ENCODE measurements at regions not wholly inside any gene's neighbourhood (a gene's known extent, or its start where the extent isn't known, plus 50 kb on each side); places are given as distances from the start of the nearest gene placed in this dataset.
"Not testable (repeated sequence)": the region's sequence is repeated elsewhere in the genome, so short reads cannot be mapped to it uniquely, and the experiment has no call there.

DNA sequence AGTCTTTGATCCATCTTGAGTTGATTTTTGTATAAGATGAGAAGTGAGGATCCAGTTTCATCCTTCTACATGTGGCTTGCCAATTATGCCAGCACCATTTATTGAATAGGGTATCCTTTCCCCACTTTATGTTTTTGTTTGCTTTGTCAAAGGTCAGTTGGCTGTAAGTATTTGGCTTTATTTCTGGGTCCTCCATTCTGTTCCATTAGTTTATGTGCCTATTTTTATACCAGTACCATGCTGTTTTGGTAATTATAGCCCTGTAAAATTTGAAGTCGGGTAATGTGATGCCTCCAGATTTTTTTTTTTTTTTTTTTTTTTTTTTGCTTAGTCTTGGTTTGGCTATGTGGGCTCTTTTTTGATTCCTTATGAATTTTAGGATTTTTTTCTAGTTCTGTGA is 203.0 kb upstream of the IRX5 start:
- not testable (repeated sequence) for DNase-seq (ENCODE audit: low read depth)

DNA sequence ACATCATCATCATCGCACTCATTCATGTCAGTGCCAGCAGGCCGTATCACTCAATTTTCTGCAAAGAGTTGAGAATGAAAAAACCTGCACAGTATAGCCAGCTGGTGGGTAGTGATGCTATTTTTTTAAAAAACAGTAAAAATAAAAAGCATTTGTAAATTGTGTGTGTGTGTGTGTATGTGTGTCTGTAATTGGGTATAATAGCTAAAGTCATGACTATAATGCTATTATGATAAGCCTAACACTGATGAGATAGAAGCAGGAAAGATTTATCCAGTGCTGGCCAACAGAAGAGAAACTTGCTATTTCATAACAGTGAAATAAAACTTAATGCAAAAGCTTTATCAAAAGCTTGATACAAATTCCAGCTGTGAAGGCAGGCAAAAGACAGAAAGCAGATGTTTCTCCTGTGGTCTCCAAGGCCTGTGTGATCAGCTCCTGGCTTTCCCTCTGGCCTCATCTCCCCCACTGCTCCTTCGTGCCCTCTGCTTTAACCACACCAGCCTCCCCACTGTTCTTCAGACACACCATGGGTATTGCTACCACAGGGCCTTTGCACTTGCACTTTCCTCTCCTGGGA is 206.2 kb upstream of the IRX5 start:
- DNase-seq (ENCODE audit: low read depth), result no peak

DNA sequence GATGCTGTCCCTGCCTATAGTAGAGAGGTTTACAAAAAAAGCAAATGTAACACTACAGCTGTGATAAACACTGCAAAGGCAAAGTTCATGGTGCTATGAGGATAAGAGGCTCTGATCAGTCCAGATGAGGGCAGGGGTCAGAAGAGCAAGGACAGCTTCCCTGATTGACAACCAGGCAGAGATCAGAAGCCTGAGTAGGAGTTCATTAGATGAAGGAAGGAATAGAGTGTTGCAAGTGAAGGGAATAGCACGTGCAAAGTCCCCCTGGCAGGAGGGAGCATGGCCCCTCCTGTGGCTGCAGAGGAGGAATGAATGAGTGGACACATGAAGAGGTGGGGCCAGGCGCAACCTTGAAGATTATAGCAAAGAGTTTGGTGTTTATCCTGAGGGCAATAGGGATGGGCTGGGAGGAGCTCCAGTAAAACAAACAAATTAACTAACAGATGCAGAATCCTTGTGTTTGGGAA is 208.4 kb upstream of the IRX5 start:
- DNase-seq (ENCODE audit: low read depth), result no peak

DNA sequence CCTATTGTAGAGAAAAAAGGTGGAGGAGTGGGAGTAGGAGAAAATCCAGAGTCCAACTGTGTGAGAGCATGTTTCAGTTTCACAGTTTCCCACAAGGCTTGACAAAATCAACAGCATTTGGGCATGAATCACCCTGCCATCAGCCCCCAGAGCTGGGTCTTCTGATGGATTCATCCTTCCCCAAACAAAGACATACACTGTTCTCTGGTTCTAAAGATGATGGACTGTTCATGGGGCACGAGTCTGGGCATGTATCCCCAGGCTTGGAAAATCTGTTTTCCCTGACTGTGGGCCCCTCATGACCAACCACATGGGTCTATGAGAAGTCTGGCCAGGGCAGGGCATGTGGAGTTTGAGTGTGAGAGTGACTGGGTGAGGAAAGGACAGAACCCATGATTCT is 210.4 kb upstream of the IRX5 start:
- DNase-seq (ENCODE audit: low read depth), result no peak

DNA sequence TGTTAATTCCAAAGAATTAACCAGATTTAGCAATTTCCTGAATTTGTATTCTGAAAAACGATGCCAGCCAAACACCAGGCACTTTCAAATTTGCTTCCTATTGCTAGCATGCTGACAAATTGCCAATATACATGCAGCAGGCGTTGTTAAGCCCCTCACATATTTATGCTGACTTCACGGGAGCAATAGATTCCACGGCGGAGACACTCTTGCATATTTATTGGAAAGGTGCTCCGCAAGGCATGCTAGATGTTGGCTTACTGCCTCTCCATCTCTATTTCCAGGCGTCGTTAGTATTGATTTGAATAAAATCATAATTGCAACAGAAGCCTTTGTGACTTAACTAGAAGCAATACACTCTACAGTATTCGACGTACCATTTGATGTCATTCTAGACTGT is 211.0 kb upstream of the IRX5 start:
- DNase-seq (ENCODE audit: low read depth), result no peak

DNA sequence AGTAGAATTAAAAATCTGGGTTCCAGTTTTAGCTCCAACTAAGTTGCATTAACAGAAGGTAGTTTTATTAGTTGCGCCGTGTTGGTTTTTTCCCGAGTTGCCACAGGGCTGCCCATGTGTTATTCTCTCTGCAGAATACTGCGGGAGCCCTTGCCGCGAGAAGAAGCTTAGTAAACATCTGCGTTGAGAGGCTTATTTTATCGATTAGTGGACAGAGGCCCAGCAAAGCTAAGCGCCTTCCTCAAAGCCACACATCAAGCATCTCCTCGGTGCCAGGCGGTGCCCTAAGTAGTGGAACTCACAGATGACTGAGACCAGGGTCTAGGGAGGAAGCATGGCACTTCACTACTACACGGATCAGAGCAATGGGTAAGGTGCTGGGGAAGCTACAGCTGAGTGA is 212.3 kb upstream of the IRX5 start:
- no peak for DNase-seq (ENCODE audit: low read depth)

DNA sequence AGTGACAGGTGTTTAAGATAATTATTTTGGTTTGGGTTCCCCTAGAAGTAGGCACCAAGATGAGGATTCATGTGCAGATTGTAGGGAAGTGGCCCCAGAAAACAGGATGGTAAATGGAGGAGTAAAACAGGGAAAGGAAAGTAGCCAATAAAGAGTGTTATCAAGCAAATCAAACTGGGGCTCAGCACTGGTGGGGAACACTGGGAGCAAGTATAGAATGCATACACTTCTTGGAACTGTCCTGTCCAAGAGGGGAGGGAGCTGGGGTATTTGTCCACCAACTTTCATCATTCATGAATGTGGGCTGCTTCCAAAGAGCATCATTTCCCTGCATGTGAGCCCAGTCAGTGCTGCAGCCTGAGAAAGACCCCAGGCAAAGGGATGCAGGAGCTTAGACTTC is 215.7 kb upstream of the IRX5 start:
- DNase-seq (ENCODE audit: low read depth), result no peak

DNA sequence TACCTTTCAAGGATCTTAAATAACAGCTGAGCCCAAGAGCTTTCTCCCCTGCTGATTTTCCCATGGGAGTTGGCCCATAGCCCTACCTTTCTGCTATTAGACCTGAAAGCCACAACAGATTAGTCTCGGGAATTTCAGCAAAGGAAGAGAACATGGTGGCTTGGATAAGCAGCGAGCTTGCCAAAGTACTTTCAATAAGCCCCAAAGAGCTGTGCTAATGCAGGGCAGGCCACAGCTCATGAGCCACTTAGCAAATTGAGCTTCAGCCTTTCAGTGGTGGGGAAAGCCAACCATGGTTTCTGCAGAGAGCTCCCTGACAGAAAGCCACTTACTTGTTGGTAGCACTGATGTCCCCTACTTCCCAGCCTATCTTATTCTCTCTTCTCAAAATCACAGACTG is 217.8 kb upstream of the IRX5 start:
- DNase-seq (ENCODE audit: low read depth), result no peak

DNA sequence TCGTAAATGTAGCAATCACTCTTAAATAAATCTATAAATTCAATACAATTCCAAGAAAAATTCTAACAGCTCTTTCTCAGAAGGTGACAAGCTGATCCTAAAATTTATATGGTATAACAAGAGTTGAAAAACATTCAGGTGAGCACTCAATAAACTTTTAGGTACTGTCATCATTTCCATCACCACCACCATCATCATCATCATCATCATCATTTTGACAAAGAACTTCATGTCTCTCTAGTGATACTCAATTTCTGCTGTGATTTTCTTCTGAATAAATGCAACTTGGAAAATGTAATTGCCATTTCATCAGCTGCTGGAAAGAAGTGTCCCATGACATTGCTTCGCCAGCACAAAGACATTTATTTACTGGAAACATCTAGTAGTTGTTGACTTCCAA is 222.9 kb upstream of the IRX5 start:
- DNase-seq (ENCODE audit: low read depth), result no peak

DNA sequence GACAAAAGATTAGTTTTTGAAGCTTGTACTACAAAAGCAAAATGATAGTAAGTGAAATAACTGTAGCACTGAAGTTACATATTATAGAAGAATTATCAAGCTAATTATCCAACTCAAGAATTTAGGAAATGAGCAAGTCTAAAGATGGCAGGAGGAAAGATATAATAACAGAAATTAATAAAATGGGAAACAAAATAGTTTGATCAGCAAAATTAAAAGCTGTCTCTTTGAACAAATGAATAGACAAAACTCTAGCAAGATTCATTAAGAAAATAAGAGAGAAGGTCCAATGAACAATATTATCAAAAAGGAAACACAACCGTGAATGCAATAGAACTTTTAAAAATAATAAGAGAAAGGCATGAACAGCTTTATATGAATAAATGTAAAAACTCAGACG is 224.3 kb upstream of the IRX5 start:
- no peak for DNase-seq (ENCODE audit: low read depth)

DNA sequence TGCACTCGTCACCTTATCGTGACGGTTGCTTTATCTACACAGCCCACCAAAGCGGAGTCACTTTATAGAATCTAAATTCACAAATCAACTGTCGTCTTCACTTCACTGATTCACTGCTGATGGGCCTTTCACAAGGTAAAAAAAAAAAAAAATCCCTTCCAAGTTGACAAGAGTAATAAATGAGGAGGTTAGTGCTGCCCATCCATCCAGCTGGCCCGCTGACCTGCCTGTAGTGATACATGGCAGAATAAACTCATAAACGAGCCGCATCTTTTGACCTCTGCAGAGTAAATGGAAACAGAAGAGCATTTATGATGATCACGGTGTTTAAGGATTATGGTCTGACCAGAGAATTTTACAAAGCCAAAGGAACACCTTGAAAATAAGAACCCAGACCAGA is 227.3 kb upstream of the IRX5 start:
- no peak for DNase-seq (ENCODE audit: low read depth)

DNA sequence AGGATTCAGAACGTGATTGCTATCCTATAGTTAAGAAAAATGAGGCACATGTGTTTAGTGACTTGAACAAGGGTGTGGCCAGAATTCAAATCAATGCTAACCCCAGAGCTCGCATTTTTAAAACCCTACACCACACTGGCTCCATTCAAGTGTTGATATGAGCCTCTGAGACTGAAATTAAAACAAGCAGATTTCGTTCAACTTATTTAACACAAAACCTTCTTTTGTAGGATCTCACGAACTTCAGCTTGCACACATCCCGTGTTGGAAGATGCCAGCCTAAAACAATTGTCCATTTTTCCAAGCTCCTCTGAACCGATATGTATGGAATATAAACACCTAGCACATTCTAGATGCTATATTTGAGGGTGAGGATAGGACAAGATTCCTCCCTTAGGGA is 231.0 kb upstream of the IRX5 start:
- no peak for DNase-seq (ENCODE audit: low read depth)

DNA sequence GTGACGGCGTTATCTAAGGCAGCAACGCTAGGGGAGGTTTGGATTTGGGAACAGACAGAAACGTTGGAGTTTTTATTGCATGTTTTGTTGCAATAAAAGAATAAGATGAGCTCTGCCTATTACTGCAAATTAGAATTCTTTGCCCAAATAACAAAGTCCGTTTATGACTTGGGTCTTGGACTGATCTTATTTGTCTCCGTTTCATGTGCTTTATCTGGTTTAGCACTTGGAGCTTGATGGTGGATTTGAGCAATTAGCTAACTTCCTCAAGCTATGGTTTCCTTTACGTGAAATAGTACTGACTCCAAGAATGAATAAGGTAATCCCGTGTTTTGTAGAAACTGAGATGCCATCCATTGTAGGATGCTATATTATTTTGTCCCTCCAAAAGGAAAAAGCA is 233.0 kb upstream of the IRX5 start:
- DNase-seq (ENCODE audit: low read depth), result no peak

DNA sequence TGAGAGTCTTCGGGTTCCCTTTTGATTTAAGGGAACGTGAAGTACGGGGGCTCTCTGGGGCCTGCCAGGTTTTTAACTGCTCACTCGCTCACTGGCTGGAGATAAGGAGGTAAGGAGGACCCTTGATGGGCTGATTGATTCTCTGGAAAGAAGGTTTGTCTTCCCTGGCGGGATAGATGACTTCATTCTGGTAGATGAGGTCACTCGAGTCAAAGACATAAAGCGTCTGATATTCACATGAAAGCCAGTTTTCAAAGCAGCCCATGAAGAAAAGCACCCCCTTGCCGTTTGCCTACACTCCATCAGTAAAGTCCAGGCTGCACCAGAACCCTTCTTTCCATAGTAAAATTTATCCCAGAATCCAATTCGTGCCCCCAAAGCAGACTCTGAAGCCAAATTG is 233.7 kb upstream of the IRX5 start:
- DNase-seq (ENCODE audit: low read depth), result no peak

DNA sequence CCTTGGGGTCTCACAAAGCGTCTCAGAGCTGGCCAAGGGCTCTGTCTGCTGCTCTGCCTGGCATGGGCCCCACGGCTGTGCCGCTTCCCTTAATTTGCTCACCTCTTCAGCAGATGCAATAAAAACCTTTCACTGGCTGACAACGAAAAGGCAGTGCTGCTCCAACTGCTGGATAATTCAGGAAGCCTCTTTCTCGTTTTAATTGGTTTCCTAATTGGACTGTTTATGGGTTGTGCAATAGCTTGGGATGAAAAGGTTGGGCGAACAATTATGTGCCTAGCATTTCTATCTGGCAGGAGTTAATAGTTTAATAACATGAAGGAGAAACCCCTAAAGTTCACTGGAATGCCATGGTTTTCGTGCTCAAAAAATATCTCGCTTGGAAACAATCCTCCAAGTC is 234.1 kb upstream of the IRX5 start:
- DNase-seq (ENCODE audit: low read depth), result no peak

DNA sequence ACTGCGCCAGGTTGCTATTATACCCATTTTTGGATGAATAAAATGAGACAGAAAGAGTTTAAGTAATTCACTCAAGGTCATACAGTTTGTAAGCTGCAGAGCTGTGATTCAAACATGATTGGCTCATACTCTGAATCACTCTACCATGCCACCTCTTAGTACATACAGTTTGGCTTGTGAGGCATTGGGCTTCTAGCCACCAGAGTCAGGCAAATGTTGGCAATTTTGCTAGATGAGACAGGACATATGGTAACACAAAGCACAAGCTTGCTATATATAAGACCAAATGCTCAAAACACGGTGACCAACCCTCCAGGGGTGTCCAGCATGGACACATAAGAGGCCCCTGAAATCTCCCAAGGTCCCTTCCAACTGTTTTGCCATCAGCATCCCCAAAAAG is 236.0 kb upstream of the IRX5 start:
- no peak for DNase-seq (ENCODE audit: low read depth)

DNA sequence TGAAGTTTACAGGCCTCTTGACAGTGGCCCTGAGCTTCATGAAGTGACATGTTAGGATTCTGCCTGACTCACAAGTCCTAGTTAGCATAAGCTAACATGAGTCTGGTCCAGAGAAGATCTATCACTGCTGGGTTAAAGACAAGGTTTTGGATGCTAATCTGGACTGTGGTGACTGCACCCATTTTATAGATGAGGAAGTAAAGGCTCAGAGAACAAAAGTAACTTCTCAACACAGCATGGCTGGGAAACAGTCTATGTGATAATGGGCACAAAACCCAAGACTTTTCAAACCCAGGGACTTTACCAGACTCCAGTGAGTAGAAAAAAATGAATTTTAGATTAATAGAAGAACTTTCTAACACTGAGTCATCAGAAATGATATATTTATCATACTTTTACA is 236.8 kb upstream of the IRX5 start:
- no peak for DNase-seq (ENCODE audit: low read depth)

DNA sequence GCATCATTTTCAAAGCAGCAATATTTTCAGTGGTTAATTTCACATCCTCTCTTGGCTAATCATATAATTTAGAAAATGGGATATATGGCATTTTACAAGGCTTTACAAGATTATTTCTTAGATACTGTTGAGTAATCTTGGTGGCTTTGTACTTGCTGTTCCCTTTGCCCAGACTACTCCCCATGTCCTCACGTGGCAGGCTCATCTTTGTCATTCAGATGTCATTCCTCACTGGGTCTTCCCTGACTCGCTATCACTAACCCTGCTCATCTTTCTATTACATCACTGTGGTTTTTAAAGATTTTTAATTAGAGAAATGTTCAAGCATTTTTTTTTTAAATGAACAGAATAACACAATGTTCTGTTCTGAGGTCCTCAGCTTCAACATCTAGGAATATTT is 240.0 kb upstream of the IRX5 start:
- no peak for DNase-seq (ENCODE audit: low read depth)

DNA sequence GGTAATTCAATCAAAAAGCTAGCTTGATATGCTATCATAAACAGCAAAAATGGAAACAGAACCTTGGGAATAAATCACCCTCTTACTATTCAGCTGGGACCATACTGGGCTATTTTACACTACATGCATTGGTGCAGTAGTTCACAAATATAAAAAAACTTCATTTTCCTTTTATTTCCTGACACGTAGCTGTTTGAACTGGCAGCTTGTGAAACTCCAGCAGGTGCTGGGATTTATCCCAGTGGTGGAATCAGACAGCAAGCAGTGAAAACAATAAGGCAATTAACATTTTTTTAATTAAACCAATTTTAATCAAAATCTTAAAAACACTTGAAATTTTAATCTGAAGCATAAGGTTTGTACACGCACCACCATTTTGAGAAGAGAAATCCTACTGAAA is 240.4 kb upstream of the IRX5 start:
- no peak for DNase-seq (ENCODE audit: low read depth)

DNA sequence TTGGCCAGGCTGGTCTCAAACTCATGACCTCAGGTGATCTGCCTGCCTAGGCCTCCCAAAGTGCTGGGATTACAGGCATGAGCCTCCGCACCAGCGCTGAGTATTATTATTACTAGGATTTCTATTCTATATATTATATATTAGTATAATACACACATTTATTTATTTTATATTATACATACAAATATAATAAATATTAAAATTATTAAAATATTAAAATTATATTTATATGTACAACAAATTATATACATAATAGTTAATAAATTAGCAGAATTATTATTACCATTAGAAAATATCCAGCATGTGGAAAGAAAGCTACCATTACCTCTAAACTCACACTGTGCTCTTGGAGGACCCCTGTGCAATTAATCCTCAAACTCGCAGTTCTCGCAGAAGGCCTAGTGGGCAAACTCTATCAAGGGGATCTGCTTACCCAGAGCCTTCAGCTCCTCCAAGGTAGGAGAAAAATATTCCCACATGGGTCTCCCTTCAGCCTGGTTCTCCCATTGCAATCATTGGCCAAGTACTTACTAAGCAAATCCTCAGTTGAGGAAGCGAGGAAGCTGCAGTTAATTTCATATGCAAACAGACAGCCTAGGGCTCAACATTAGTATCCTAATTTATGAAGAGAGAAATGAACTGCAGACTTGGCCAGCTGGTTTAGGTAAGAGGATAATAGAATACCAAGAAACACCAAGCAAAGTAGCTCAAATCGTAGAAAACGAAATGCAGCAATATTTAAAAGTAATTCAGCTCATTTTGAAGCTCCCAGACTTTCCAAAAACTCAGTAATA is 241.4 kb upstream of the IRX5 start:
- no peak for DNase-seq (ENCODE audit: low read depth)

DNA sequence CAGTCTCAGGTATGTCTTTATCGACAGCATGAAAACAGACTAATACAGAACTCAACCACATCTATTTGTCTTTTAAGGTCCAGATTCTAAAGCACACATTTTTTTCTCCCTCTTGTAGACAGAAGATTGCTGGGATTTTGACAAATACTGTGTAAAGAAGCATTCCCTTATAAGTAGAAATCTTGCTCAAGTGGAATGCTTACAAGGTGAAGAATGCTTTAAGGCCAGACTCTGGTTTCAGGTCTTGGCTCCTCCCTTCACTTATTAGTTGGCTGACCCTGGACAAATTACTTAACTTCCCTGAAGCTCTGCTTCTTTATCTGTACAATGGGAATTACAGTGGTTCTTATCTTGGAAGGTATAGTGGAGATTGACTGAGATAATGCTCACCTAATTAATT is 242.3 kb upstream of the IRX5 start:
- no peak for DNase-seq (ENCODE audit: low read depth)

DNA sequence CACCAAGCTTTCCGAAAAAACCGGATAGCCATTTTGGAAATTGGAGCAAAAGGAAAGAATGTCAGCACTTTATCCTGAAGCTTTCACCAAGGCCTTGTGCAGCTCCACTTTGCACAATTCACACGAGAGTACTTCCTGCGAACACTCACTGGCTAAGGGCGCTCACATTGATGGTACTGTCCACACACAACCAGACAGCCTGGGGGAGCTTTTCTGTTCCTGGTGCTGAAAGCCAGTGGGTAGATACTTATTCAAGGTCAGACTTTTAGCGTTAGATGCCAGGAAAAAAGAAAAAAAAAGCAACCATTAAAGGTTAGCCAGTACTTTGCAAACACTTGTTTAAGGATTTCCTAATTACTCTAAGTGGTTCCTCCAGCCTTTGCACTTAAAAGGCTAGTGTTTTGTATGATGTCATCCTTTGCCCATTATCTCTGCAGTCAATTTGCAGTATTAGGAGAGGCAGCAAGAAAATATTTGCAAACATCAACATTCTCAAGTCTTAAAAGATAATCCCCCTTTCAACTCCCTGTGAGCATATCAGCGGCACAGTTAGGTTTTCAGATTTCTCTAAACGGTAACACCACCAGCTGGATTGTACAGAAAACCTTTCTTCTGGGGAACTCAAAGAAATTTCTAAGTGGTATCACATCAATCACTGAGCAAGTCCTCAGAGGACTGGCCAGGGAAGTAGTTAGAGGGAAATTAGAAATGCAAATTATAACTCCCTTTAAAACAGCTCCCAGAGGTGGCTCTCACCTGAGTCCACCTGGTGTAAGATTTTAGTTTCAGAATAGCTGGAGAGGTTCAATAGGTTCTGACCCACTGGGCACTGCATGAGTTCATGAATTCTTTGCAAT is 243.4 kb upstream of the IRX5 start:
- no peak for DNase-seq (ENCODE audit: low read depth)

DNA sequence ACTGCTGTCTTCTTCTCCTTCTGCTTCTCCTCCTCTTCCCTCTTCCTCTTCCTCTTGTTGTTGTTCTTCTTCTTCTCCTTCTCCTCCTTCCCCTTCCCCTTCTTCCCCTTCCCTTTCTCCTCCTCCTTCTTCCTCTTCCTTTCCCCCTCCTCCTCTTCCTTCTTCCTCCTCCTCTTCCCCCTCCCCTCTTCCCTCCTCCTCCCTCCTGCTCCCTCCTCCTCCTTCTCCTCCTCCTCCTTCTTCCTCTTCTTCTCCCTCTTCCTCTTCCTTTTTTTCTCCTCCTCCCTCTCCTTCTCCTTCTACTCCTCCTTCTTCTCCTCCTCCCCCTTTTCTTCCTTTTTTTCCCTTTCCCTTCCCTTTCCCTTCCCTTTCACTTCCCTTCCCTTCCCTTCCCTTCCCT is 245.0 kb upstream of the IRX5 start:
- DNase-seq (ENCODE audit: low read depth), result no peak
